Breast epithelium (tissue), 3 donors: ENCODE measurements at regions not wholly inside any gene's neighbourhood (a gene's known extent, or its start where the extent isn't known, plus 50 kb on each side); places are given as distances from the start of the nearest gene placed in this dataset.

Experiments used
- POLR2A ChIP-seq: fragments of 450-650 bp; IDR thresholded peaks from one replicate; pipeline ENCODE4 v1.6.1; 2016; ENCODE audit warnings: antibody characterized with exemption, mild to moderate bottlenecking, moderate library complexity
- TF ChIP-seq, protein P1 (sequence below), 3 donors: fragments of 450-650 bp; IDR thresholded peaks; one replicate each; pipeline ENCODE4 v1.5.1; 2016 to 2017; ENCODE audit warnings: antibody characterized with exemption in 3 of 3, mild to moderate bottlenecking in 3 of 3, moderate library complexity in 3 of 3

- TF ChIP-seq POLR2A, result no peak
- TF ChIP-seq, protein P1, sequence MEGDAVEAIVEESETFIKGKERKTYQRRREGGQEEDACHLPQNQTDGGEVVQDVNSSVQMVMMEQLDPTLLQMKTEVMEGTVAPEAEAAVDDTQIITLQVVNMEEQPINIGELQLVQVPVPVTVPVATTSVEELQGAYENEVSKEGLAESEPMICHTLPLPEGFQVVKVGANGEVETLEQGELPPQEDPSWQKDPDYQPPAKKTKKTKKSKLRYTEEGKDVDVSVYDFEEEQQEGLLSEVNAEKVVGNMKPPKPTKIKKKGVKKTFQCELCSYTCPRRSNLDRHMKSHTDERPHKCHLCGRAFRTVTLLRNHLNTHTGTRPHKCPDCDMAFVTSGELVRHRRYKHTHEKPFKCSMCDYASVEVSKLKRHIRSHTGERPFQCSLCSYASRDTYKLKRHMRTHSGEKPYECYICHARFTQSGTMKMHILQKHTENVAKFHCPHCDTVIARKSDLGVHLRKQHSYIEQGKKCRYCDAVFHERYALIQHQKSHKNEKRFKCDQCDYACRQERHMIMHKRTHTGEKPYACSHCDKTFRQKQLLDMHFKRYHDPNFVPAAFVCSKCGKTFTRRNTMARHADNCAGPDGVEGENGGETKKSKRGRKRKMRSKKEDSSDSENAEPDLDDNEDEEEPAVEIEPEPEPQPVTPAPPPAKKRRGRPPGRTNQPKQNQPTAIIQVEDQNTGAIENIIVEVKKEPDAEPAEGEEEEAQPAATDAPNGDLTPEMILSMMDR (IDR thresholded peaks at IDR 0.05), result no peak
These were observed 982.3 kb downstream of the DNAJB9 start for GRCh38 chr7:109552017-109552416.
